Posterior cingulate gyrus (tissue), 11 donors: ENCODE measurements at regions not wholly inside any gene's neighbourhood (a gene's known extent, or its start where the extent isn't known, plus 50 kb on each side); places are given as distances from the start of the nearest gene placed in this dataset.
"Not testable (repeated sequence)": the region's sequence is repeated elsewhere in the genome, so short reads cannot be mapped to it uniquely, and the experiment has no call there.

Experiments
- DNase-seq, 10 donors: peaks; one replicate each; pipeline versions ENCODE4 v3.0.0 to v3.0.0-alpha.2; 2020 to 2021; ENCODE audit warnings: mixed read lengths in 3 of 10
- intact Hi-C: fragments of 100-400 bp; cut with DNase I; formaldehyde crosslinking; loops from one replicate; pipeline ENCODE4 v1.15.1; 2023

DNA sequence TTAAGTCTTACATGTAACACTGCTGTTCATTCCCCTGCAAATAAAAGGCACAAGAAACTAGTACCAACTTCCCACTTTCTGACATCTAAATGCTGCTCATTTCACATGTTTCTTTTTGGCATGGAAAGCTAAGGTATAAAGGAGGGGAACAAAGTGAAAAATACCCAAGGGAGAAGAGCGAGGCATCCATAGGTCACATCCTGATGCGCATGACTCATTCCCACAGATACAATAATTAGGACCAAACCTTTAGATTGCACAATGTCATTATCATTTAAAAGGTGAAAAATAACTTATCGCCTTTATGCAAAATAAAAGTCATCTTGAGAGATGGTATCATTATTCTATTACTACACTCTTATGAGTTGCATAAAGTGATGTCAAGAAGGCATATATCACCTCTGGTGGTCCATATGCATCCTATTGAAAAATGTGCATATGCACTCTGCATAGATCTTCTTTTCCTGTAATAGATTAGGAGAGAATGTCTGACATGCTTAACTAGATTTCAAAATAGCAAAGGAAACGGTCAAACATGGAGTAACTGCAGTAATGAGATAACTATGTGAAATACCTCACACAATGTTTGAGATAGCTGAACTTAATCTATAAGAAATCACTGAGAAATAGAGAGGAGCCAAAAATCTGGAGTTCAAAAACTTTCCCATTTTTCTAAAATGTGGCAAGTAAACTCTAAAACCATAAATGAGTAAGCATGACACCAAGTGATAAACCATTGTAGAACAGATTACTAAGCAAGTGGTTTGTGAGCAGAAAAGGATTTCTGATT is 382.5 kb upstream of the TMTC1 start:
- no peak for DNase-seq
- intact Hi-C loops = no loop called here

DNA sequence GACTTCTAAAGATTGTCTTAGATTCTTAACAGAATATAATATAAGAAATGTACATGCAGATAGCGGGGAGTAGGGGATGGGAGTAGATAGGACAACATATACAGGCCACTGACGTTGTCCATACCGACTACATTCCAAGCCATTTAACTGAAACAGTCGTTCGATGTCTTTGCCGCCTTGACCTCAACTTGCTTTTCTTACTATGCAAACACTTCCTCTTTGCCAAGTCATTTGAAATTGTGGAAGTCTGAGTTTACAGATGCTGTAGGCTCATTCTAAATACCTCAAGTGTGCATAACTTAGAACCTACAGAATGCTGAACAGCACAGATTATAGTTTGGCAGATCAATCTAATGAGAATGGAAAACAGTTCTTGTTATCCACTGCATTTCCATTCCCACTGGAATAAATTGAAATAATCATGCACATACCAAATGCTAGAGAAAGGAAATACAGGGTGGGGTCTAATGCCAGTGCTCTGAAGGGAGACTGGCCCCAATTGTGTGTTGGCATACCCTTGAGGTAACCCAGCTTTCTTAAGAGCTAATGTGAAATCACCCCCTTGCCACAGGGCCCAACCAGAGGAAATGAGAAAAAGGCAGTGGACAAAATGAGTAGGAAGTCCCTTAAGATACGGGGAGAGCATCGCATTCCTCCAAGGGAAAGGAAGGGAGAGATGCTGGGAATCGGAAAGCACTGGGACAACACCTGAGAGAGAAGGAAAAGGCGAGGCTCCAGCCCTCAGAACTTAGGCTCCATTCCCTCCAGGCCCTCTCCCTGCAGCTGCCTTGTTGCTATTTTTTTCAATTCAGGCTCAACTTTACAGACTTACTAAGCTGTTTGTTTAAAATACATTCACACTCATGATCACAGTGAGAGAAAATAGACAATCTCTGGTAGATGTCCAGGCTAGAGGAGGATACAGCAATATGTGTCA is 380.9 kb upstream of the TMTC1 start:
- peak in 1 of 10 donors; percentile 63 for DNase-seq
- intact Hi-C loops = no loop called here

DNA sequence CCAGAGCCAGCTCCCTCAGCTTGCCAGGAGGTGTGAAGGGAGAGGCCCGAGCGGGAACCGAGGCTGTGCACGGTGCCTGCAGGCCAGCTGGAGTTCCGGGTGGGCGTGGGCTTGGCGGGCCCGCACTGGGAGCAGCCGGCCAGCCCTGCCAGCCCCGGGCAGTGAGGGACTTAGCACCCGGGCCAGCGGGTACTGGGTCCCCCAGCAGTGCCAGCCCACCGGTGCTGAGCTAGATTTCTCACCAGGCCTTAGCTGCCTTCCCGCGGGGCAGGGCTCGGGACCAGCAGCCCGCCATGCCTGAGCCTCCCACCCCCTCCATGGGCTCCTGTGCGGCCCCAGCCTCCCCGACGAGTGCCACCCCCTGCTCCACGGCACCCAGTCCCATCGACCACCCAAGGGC is 373.1 kb upstream of the TMTC1 start:
- peak in 2 of 10 donors; percentile 67 to 68 for DNase-seq
- intact Hi-C loops = not testable (repeated sequence)

DNA sequence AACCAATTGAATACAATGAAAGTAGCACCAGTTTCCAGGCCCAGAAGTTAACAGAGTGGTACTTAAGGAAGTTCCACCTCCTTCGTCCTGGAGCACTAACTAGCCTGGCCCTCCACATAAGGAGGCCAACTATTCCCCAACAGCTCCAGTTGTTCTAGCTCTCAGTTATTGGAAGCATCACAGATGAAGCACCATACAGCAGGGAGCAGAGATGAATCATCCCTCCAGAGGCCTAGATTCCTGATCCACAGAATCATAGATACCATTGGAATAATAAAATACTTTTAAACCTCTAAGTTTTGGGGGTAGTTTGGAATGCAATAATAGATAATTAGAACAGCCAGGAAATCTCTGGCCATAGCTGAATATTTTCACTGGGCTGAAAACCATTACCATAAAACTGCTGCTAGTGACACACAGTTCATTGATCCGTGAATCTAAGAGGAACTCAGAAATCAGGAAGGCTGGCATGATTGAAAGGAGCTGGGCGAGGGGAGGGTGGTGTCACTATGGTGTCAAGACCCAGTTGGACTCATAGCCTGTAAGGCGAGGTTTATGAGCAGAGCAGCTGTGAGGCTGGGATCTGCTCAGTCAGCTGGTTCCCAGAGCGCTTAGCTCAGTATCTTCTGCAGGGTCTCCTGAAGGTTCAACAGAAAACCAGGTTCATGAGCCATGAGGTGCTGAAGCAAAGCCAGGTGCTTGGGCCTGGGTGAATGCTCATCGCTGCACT is 371.4 kb upstream of the TMTC1 start:
- intact Hi-C loops = no loop called here
- no peak for DNase-seq

DNA sequence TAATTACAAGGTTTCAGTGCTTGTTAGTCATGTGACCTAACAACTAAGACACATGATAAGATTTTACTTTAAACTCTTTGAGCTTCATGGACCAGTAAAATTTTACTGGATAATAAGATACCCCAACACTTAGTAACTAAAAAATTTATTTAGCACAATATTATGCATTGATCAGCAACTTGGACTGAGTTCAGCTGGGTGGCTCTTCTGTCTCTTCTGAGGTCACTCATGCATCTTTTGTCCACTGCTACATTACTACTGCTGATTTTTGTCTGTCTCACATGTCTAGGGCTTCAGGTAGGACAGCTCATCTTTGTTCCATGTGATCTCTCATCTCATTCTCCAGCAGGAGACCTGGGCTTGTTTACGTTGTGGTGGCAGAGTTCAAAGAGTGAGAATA is 370.2 kb upstream of the TMTC1 start:
- intact Hi-C loops = no loop called here
- DNase-seq = no peak

DNA sequence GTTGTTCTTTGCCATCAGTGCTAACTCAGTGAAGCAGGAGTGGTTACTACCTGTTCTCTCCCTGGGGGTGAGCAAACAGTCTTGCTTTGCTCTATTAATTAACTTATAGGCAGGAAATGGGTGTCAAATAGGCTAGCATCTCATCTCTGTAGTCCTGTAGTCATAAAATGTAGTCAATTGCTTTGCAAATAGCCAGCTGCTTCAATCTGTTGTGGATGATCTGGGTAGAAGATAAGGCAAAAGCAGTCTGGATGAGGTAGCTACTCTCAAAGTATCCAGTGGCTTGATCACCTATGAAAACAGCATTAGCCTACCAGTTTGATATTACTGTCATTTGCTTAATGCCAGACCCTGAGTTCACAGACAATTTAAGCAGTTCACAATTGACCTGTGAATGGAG is 369.0 kb upstream of the TMTC1 start:
- DNase-seq = no peak
- intact Hi-C loops = no loop called here

DNA sequence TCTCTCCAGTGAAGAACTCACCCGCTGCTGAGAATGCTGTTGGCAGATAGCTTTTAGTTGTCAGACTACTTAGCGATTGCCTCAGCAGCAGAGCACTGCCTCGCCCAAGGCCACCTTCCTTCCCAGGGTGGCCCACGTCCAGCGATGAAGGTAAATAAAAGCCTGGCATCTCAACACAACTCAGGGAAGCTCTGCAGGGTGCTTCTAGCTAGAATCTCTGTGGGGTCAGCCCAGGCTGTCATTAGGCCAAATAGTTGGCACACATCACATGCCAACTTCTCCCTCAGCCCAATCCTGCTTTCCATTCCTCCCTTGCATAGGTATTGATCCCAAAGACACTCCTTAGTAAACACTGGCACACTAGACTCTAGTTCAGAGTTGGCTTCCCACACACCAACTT is 368.1 kb upstream of the TMTC1 start:
- intact Hi-C loops = no loop called here
- no peak for DNase-seq

DNA sequence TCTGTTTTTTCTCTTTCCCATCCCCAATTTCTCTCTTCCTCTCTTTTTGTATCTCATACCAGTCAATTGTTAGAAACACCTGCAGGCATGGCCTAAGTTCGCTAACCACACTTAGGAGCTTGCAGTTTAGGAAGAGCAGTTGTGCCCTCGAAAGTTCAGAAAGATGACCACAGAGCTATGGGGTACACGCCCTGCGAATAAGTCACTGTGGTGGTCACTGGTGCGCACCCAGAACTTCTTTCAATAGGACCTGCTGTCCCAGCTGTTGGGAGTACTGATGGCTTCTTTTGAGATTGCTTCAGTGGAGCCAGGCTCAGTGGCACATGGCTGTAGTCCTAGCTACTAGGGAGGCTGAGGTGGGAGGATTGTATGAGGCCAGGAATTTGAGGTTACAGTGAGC is 362.8 kb upstream of the TMTC1 start:
- DNase-seq = no peak

DNA sequence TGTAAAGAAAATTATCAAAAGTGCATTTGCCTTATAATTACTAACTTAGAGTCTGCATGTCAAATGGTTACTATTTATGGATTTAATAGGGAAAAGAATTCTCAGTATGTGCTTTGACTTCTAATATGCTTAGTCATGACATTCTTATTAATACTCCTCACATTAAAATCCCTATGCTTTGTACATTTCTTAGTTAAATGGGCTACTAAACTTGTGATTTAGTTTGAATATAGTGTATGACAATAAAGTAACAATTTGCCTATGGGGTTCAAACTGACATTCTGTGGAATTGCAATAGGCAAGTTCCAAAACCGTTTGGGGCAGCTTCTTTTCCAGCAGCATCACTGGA is 361.9 kb upstream of the TMTC1 start:
- intact Hi-C loops = no loop called here
- no peak for DNase-seq

More for the DNA sequence above, 362.8 kb upstream of the TMTC1 start:
- intact Hi-C loops = no loop called here

DNA sequence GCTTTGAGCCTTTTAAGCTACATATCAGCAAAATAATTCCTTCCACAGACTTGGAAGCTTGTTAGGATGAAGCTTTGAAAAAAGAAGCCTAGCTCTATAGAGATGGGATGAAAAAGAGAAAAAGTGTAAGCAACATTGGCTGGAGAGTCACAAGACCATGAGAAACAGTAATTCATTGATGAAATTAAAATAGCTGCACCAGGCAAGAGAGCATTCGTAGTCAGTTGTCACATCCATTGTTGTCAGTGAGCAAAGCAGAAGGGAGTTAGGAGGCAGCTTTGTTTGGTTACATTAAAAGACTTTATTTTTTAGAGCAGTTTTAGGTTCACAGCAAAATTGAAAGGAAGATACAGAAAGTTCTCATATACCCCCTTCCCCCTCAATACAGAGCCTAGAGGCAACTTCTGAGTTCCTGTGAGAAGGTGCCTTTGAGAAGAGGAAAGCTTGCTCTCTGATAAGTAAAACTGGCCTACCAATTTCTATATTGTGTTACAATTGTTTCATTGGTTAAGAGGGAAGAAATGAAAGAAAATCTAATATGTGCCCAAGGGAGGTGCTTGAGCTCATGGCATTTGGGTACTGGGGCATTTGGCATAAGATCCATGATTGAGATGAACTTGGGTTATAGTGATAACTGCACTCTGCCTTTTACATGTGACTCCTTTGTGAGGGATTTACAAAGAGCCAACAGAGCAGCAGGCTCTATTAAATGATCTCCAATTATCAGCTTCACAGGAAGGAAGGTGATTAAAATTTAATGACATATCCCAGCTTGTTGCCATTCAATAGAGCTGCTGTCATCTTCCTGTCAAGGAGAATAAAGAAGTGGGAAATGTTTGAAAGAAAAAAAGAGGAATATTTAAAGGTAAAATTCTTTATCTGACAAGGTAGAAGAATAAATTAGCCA is 361.3 kb upstream of the TMTC1 start:
- intact Hi-C loops = no loop called here
- no peak for DNase-seq

DNA sequence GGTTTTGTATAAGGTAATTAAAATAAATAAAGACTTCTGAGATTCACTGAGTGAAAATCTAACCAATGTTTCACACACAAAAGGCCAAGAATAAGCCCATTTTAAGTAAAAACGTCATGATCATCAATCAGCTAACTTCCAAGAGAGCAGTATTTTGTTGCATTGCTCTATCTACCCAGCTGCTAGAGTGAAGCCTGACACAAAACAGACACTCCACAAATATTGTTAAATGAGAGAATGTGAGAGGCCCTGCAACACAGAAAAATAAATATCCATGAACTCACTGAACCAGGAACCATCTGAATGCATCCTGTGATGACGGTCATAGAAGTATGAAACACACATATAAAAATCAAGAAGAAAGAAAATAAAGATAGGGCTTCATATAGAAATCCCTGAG is 358.6 kb upstream of the TMTC1 start:
- DNase-seq = no peak
- intact Hi-C loops = no loop called here

DNA sequence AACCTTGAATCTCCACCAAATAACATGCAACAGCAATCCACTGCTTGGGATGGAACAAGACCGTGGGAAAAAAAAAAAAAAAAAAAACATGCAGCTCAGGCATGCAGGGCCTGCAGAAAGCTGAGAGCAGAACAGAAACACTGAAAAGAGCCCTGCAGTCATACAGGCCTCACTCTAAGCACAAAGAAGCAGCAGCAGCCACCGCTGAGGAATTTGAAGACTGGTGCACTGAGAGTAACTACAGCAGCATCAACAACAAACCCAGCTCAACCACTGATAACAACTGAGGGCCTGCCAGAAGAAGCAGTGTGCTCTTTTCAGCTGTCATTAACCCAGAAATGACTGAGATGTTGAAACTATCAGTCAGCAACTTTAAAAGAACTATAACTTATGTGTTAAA is 354.7 kb upstream of the TMTC1 start:
- no peak for DNase-seq
- intact Hi-C loops = no loop called here

DNA sequence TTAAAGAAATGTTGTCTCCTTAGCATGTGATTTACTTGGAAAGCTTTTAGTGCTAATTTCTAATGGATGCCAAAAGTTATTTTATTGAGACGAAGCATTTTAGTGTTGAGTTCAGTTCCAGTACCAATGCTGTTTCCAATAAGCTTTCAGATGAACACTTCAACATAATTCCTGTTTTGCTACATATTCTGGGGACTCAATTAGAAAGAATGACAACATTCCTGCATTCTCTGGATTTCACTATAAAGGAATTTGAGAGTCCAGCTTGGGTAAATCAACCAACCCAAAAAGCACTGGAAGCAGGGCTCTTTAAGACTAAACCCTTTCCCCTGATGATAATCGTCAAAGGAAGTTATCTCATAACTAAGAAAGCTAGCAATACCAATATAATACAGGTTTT is 353.0 kb upstream of the TMTC1 start:
- intact Hi-C loops = no loop called here
- no peak for DNase-seq

DNA sequence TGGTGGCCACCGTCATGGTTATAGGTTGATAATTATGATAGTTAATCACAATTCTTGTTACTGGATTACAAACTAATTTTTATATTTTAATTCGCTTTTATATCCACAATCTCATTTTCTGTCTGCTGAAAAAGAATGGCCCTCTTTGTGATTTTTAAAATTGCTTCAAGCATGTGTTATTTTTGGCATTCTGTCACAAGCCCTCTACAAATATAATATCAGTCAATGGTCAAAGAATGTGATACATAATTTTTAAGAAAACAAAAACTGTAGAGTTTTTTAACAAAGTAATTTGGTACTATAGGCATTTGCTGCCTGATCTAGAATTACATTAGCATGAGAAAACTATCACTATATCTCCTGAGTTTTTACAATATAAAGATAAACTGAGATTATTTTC is 352.0 kb upstream of the TMTC1 start:
- DNase-seq = no peak
- intact Hi-C loops = no loop called here

DNA sequence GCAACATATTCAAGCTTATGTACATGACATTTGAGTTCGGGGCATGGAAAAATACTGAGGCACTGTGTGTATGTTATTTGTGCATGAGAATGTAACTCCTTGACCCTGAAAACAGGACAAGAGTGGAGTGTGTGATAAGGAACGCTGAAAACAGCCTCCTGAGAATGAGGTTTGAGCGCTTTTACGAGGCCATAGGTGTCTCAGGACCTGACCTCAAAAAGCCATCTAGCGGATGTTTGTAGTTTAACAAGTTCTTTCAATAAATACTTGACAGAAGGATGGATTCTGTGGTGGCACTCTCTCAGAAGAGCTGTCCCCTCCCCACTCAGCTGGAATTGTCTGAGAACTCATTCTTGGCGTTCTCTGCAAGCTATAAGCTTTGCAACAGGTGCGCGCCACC is 350.5 kb upstream of the TMTC1 start:
- DNase-seq = no peak
- intact Hi-C loops = no loop called here

DNA sequence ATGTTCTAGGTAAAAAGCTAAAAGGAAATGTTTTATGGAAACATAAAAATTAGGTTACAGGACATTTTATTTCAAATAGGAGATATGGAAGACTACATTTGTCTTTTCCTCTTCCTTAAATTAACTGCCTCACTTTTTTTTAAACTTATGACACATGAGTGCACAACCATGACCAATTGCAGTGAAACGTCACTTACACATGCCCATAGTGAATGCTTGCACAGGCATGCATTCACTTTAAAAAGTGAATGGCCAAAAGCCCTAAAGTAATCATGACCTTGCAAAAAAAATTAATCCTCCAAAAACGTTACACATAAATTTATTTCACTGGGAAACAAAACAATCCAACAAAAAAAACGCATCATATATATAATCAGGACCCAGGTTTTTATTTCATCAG is 343.2 kb upstream of the TMTC1 start:
- intact Hi-C loops = no loop called here
- DNase-seq = no peak

DNA sequence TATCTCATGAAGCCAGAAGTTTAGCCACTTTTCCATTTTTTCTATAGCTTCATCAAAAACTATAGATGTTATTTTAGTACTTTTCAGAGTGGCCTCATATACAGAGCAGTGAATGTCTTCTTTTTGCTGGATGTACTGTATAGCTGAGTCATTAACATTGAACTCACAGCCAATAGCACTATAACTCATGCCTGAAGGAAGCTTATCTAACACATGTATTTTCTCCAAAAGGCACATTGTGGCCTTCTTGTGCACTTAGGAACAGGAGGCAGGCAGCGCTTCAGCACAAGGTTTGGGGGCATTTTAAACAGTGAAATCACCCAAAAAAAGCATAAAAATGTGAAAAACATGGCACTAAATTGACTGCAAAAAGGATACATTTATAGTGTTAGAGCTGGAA is 336.8 kb upstream of the TMTC1 start:
- no peak for DNase-seq
- intact Hi-C loops = no loop called here

DNA sequence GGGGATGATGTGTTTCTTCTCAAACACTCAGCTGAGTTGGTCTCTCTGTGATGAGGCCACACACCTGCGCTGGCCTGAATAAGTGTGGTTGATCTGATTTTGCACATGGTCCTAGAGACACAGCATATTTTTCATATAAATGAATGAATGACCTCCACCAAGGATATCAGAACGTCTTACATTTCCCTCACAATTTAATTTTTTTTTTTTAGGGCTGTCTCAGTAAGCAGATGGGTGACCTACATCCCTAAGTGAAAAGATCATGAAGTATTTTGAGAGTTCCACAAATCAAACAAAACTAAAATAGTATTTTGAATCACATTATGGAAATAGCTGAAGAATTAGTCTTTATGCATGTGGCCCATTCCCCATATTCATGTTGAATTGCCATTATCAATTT is 333.7 kb upstream of the TMTC1 start:
- intact Hi-C loops = no loop called here
- no peak for DNase-seq

DNA sequence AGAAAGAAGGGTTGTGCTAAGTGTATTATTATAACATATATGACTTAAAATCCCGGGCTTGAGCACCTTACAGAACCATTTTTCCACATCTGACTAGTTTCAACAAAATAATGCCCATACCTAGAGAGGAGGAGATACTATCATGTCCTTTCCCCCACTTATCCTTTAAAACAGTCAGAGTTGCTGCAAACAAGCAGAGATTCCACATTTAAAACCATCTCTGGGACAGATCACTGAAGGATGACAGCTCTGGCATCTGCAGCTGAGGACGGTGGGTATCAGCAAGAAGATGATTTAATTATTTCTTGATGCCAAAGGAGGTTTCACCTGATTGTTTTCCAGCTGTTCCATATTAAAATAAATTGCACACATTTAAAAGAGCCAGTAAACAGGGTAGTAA is 328.0 kb upstream of the TMTC1 start:
- intact Hi-C loops = no loop called here

DNA sequence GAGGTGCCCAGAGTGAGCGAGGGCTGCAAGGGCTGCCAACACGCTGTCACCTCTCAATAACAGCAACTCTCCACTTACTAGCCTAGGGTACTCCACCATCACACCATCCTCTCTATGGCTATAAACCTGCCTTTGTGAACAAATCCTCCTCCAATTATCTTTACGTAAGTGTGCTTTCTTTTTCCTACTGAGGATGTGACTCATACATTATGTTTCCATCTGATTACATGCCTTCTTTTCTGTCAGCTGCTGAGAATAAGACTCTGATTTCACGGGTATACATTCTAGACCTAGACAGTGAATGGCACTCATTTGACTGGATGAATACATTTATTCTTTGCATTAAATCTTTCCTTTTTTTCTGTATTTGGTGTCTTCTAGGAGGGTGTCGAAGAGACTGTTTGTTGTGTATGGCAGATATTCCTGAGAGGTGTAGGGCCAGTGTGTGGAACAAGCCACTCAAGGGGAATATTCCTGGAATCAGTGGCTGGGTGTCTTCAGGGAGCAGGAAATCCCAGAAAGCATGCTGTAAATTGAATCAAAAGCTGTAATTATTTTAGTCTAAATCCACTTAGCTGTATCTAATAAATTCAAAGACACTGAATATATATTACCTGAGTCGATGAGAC is 327.3 kb upstream of the TMTC1 start:
- intact Hi-C loops = no loop called here
- DNase-seq = no peak

More for the DNA sequence above, 328.0 kb upstream of the TMTC1 start:
- no peak for DNase-seq
